ENCODE measurements at regions not wholly inside any gene's neighbourhood (a gene's known extent, or its start where the extent isn't known, plus 50 kb on each side); places are given as distances from the start of the nearest gene placed in this dataset.
"Not testable (repeated sequence)": the region's sequence is repeated elsewhere in the genome, so short reads cannot be mapped to it uniquely, and the experiment has no call there.

GRCh38 chr15:30688684-30689083, 62.8 kb downstream of the ARHGAP11B start:
- not testable (repeated sequence) for DNase-seq

DNA sequence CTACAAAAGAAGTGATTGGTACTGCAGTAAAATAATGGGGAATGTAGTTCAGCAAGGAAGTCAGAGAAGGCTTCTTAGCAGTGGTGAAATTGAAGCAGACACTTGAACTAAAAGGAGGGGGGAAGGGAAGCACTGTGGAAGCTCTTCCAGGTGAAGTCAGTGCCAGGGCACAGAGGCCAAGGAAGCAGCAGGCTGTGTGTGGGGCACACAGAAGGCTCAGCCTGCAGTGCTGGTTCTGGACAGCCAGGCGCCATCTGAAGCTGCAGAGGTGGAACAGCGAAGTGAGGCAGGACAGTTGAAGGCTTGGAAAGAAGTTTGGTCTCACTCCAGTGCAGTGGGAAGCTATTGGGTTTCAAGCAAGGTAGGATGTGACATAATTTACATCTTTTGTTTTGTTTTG, 64.2 kb downstream of the ARHGAP11B start:
- not testable (repeated sequence) for DNase-seq

GRCh38 chr15:30695811-30696210, 69.9 kb downstream of the ARHGAP11B start:
- DNase-seq, result not testable (repeated sequence)

DNA sequence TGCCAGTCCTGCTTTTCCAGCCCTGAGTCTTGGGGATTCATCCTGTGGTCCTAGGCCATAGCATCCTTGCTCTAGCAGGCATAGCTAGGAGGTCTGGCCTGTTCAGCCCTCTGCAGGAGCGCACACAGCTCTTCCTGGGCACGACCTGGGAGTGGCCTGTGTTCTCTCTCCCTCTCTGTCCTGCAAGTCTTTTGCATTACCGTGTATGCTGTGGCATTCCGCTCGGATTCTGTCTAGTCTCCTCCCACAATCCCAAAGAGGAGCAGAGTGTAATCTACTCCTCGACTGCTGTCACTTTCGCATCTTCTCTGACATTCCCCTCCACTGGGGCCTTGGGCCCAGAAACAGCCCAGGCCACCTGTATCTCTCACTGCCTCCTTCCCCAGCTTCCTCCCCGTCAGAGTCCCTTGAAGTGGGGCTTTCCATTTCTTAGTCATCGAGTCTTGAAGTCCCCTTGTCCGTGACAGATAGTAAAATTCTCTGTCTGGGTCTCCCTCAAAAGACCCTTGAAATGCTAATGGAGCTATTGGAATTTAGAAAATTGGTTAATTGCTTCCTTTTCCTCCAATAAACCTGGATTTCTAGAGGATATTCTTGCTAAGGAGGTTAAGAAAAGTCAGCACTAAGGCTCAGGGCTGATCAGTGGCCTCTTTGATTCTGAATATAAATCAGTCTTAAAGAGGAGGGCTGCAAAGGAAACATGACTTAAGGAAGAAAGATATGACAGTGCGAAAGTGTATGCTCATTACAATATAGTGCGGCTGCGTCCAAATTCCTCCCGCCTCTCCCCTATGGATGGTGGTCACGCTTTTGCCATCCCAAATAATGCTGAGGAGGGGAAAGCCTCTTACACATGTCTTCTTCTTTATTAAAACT, 70.7 kb downstream of the ARHGAP11B start:
- not testable (repeated sequence) for DNase-seq

DNA sequence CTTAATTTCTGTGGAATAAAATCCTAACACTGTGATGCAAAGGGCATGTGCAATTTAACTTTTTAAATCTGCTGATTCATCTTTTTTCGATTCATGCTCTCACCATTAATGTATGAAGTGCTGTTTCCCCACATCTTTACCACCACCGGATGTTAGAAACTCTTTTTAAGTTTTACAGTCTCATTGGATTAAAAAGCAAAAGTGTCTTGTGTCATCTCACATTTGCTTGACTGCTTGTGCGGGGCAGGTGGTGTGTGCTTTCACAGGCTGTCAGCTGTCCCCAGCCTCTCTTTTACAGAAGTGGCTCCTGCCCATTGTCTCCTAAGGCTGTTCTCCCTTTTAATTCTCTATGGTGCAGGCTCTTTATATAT, 71.4 kb downstream of the ARHGAP11B start:
- not testable (repeated sequence) for DNase-seq

- not testable (repeated sequence) for DNase-seq
Measured at GRCh38 chr15:30700006-30700597, 74.2 kb downstream of the ARHGAP11B start.

- not testable (repeated sequence) for DNase-seq
Measured at GRCh38 chr15:30707976-30708685, 82.2 kb downstream of the ARHGAP11B start.

GRCh38 chr15:30708809-30709208, 82.9 kb downstream of the ARHGAP11B start:
- DNase-seq, result not testable (repeated sequence)

DNA sequence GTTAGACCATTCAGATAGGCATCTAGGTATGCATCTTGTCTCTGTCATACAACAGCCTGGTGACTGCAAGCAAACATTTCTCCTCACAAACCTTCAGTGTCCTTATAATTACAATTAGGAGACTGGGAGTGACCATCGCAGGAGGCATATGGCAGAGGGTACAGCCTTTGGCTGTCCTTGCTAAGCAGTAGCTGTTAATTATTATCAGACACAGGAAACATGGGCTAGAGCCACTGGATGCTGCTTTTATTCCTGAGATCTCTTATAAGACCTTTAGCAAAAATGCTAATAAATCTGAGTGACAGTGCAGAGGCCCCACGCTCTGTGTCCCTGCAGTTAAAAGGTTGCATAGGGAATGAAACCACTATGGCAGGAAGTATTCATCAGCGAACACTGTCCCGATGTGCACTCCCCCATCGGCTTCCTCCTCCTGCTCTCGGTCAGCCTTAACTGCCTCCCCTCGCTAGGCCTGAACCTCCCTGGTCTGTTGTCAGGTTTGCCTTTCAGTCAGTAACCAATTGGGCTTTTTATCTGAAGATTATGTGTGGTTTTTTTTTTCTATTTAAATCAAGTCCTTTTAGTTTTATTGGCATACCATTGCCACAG, 92.2 kb downstream of the ARHGAP11B start:
- DNase-seq, result not testable (repeated sequence)

DNA sequence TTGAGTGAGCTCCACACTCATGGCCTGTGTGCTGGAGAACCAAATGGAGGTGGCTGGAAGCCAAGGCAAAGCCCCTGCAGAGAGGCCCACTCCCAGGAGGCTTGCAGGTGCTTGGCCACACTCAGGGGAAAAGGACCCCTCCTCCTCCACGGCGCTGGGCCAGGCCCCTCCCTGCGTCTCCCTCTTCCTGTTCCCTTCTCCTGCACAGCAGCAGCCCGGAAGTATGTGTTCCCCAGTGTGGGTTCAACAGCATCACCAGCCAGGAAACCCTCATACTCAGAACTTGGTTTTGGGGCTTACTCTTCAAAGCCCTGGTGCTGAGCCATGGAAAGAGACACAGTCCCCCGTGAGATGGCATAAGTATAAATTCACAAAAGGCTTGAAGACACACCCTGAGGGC, 93.4 kb downstream of the ARHGAP11B start:
- not testable (repeated sequence) for DNase-seq

DNA sequence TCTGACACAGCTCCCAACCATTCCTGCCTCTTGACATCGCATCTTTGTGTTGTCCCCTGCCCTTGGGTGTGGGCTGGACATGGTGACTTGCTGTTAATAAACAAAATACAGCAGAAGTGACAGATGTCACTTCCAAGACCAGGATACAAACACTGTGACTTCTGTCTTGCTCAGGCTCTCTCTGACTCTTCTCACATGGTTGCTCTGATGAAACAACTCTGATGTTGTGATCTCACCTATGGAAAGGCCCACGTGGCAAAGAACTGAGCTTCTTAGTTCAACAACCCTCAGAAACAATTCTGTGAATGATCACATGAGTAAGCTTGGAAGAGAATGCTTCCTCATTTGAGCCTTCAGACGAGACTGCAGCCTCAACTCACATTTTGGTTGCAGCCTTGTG, 94.9 kb downstream of the ARHGAP11B start:
- DNase-seq, result not testable (repeated sequence)

DNA sequence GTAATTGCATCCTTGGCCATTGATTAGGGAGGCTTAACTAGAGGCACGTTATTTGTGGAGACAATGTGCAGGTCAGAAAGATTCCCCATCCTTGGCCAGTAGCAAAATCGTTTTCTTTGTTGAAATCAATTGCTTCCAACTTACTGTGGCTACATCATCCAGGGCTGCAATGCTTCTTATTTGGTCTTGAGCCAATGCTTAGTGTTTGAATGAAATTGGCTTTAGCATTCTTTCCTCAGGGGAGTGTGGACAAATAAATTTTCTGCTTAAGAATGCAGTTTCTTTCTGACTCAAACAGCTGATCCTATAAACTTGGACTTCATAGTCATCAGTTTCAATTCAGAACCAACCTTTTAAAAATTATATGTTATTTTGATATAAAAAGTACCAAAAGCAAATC, 95.6 kb downstream of the ARHGAP11B start:
- DNase-seq, result not testable (repeated sequence)

DNA sequence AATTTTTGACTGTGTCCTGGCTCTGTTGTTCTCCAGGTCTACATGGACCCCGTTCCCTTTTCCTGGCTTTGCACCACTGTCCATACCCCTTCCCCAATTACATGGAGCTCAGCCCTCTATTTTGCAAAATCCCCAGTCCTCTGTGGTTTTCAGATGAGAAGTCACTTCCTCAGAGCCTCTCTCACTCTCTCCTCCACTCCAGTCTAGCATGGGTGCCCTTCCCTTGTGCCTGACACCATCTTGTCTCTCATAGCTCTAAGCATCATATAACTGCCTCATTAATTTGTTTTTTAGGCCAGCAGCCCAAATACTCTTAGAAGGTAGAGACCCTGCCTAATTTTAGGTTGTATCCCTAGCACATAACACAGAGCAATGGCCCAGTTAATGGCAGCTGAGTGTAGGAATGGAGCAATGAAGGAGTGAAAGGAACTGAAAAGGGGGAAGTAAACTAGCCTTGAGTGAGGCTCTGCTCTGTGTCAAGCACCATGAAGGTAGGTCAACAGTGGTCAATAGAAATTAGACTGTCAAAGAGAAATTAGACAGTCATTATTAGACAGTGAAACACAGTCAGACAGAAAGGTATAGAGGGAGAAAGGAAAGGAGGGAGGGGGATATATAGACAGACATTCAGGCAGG, 97.7 kb downstream of the ARHGAP11B start:
- DNase-seq, result not testable (repeated sequence)

DNA sequence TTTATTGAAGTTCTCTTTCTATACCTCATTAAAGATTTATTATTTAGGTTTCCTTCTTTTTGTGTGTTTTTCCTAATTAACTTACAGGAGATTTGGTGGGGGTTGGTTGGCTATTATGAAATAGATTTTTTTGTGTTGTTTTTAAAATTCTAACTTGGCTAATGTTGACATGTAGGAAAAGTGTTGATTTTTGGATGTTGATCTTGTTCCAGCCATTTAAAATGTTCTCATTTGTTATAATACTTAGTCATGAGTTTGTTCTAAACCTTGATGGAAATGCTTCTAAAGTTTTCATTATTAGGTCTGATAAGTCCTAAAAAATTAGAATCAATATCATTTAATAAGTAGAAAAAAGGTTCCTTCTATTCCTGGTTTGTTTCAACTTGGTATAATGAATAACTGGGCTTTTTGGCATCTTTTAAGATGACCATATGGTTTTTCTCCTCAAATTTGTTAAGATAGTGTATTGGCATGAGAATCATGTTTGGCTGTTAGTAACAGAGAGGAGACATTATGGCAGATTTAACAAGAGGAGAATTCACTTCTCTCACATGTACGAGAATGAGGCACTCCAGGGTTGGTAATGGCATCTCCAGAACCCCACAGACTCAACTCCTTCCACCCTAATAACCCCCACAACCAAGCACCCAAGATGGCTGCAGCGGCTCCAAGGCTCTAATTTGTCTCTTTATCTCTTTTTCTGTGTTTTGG, 104.1 kb downstream of the ARHGAP11B start:
- not testable (repeated sequence) for DNase-seq

- not testable (repeated sequence) for DNase-seq
Measured at GRCh38 chr15:30730633-30731032, 104.7 kb downstream of the ARHGAP11B start.

DNA sequence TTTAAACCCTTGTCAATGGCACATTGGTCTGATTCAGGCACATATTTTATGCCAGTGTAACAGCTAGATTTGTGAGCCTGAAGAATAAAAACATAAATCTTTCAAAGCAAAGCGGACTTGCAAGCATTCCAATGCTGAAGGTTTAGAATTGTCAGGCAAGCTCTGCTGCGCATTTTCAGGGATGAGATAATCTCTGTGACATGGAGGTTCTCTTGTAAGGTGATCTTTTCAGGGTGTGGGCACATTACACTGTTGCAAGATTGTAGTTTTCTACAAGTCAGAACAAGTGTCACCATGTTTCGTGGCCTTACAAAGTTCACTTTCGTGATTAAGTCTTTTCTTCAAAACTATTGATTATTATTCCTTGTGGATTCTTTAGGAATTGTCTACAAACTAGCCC, 106.2 kb downstream of the ARHGAP11B start:
- DNase-seq, result not testable (repeated sequence)

- DNase-seq, result not testable (repeated sequence)
Measured at GRCh38 chr15:30735884-30736564, 110.1 kb downstream of the ARHGAP11B start.

DNA sequence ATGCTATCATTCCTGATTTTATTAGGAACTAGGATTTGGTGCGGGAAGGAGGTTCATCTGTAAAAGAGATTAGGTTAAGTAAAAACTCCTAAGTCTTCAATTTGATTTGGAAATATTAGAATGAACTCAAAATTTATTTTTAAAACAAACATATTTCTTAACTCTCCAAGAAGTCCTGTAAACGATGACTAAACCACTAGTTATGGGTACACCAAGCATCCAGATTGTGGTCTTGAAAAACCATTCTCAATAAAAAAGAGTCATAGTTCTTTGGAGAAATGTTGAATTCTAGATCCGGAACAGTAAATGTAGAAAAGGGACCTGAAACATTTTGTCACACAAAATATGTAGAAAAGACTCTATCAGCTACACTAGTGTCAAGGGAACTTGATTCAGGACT, 116.9 kb downstream of the ARHGAP11B start:
- DNase-seq, result not testable (repeated sequence)

- DNase-seq, result not testable (repeated sequence)
Measured at GRCh38 chr15:30749048-30749447, 123.1 kb downstream of the ARHGAP11B start.

GRCh38 chr15:30755036-30755687, 129.2 kb downstream of the ARHGAP11B start:
- peak; percentile 78 for DNase-seq

DNA sequence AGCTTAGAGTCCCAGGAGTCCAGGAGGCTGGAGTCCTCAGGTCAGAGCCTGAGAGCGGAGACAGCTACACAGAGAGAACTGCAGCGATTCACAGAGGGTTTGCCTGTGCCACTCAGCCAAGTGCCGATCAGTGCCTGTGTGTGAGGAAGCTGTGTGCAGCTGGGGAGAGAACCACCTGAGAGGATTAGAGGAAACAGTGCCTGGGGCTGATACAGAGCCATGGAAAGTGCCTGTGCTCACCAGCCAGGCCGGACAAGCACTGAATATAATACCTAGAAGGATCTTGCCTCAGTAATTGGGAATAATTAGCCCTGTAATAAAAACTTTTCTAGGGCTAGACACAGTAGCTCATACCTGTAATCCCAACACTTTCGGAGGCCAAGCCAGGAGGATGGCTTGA, 134.7 kb downstream of the ARHGAP11B start:
- not testable (repeated sequence) for DNase-seq

Measured in activated naive CD4-positive, alpha-beta T cell treated with Interleukin-2 at 50 U/mL for 16 hours (primary cell).